ENCODE measurements at regions not wholly inside any gene's neighbourhood (a gene's known extent, or its start where the extent isn't known, plus 50 kb on each side); places are given as distances from the start of the nearest gene placed in this dataset.

DNA sequence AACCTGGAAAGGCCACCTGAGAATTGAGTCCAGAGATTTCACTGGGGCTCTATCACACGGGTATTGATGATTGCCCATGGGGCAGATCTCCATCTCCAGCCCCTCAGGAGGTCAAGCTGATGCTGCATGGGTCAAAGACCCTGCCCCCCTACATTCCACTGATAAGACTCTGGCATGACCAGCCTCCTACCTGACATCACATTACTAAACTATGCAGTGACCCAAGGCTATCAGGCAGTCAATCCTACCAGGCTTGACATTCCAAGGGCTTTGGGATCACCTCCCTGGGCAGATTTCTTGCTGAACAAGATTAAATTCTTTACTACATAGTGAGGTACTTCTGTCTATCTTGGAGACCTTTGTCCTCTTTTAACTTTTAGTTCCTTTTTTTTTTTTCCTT, 192.7 kb upstream of the STS start:
- no peak for TF ChIP-seq TAF1 (IDR thresholded peaks at IDR 0.05; ENCODE audit: low read depth, low read length)
- no peak for TF ChIP-seq POLR2A (IDR thresholded peaks at IDR 0.05; ENCODE audit: low read depth, low read length)
- TF ChIP-seq POLR2AphosphoS5 (IDR thresholded peaks at IDR 0.05; ENCODE audit: low read depth, low read length), result no peak
- no peak for TF ChIP-seq SPI1 (IDR thresholded peaks at IDR 0.05; ENCODE audit: low read depth, low read length)
- no peak for TF ChIP-seq PAX5 (IDR thresholded peaks at IDR 0.05; ENCODE audit: insufficient read depth, low read length, severe bottlenecking)
- no peak for TF ChIP-seq POU2F2 (IDR thresholded peaks at IDR 0.05; ENCODE audit: low read depth, low read length)

Measured in GM12891 (cell line).